ENCODE measurements at regions not wholly inside any gene's neighbourhood (a gene's known extent, or its start where the extent isn't known, plus 50 kb on each side); places are given as distances from the start of the nearest gene placed in this dataset.

DNA sequence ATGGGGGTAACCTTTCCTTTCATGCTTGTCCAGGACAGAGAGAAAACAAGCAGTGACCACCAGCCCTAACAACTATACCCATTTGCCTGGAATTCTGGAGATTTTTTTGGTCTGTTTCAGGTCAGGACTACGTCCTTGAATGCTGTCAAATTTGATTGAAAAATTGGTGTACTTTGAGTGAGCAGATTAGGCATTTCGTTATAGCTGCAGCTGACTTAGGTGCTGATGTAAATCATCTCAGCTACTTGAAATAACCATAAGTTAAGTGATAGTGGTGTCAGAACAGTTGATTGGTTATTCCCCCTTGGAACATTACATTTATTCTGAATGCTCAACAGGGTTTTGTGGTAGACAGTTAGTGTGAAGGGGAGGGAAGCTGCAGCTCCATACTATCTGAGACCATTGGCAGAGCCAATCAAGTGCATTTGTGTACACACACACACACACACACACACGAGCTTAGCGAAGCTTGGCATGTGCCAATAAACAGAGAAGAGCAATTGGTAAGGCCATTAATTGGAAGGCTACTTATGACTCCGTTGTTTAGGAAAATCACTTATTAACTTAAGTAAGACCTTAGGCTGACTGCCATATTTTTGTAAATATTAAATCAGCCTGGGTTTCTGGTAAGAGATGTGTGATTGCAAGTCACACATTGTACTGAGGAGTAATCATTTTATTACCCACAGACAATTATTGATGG is 447.8 kb downstream of the MFSD1 start:
- FAIRE-seq (no peak), DNase-seq (ENCODE audit: low read depth, low spot score) (no peak)
- Histone ChIP-seq H3K4me2 (ENCODE audit: control insufficient read depth, extremely low read depth, insufficient read depth, low read depth, low read length) (no peak overlapping the region), H3K9me3 (ENCODE audit: control insufficient read depth, low read depth, low read length) (no peaks in the 10 kb centered on the region), H3K4me3 (ENCODE audit: control insufficient read depth in 2 of 3, extremely low read depth in 1 of 3, insufficient read depth in 2 of 3, low read depth in 1 of 3, low read length in 3 of 3) (no peak overlapping the region), H3K9me1 (ENCODE audit: control insufficient read depth, extremely low read depth, insufficient read depth, low read length) (no peaks in the 10 kb centered on the region), H2AFZ (ENCODE audit: control insufficient read depth, low read length) (no peak overlapping the region), H3K79me2 (ENCODE audit: control insufficient read depth, insufficient read depth, low read length) (no peaks in the 10 kb centered on the region), H4K20me1 (ENCODE audit: control insufficient read depth, extremely low read depth, insufficient read depth, low read length) (no peaks in the 10 kb centered on the region), H3K9ac (ENCODE audit: control insufficient read depth, extremely low read depth, insufficient read depth, low read length) (no peak overlapping the region), H3K4me1 (ENCODE audit: control insufficient read depth, extremely low read depth, insufficient read depth, low read length) (no peaks in the 10 kb centered on the region), H3K36me3 (ENCODE audit: control insufficient read depth in 2 of 2, extremely low read depth in 1 of 2, insufficient read depth in 2 of 2, low read length in 2 of 2) (no peaks in the 10 kb centered on the region), H3K27me3 (ENCODE audit: control insufficient read depth, extremely low read depth, insufficient read depth, low read length) (no peaks in the 10 kb centered on the region), H3K27ac (ENCODE audit: control insufficient read depth, insufficient read depth, low read length) (no peak overlapping the region)
- dilution Hi-C loops (cut with MboI; ENCODE audit: extremely low pct_ligation_motif_present, low sequenced_read_pairs): loop anchor here (25.0 kb wide), 1 partner anchor 112 kb away; no protein-coding TSS in a partner anchor
- TF ChIP-seq EZH2 (IDR thresholded peaks at IDR 0.05; ENCODE audit: low read length): no peak
- TF ChIP-seq, protein P1, sequence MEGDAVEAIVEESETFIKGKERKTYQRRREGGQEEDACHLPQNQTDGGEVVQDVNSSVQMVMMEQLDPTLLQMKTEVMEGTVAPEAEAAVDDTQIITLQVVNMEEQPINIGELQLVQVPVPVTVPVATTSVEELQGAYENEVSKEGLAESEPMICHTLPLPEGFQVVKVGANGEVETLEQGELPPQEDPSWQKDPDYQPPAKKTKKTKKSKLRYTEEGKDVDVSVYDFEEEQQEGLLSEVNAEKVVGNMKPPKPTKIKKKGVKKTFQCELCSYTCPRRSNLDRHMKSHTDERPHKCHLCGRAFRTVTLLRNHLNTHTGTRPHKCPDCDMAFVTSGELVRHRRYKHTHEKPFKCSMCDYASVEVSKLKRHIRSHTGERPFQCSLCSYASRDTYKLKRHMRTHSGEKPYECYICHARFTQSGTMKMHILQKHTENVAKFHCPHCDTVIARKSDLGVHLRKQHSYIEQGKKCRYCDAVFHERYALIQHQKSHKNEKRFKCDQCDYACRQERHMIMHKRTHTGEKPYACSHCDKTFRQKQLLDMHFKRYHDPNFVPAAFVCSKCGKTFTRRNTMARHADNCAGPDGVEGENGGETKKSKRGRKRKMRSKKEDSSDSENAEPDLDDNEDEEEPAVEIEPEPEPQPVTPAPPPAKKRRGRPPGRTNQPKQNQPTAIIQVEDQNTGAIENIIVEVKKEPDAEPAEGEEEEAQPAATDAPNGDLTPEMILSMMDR (optimal IDR thresholded peaks at IDR 0.05 in 1 of 3, IDR thresholded peaks at IDR 0.05 in 1 of 3, conservative IDR thresholded peaks at IDR 0.05 in 1 of 3; ENCODE audit: extremely low read depth in 1 of 3, insufficient read depth in 2 of 3, low read length in 3 of 3): no peak

DNA sequence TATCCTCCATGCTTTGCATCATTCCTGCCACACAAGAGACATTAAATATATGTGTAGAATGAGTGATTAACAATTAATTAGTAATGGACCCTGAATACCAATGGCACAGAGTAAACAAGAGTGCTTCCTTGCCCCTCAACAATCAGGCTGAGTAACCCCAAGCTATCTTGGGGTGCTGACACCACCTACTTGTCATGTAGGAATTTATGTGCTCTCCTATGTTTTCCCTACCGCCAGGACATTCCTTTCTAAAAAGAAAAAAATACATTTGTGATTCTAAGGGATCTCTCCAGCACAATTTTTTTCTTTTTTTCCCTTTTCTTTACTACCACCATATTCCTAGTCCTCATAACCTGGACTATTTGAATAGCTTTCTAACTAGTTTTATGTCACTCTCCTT is 449.1 kb downstream of the MFSD1 start:
- DNase-seq (ENCODE audit: low read depth, low spot score) (no peak), FAIRE-seq (no peak)
- Histone ChIP-seq H3K79me2 (ENCODE audit: control insufficient read depth, insufficient read depth, low read length) (no peaks in the 10 kb centered on the region), H3K36me3 (ENCODE audit: control insufficient read depth in 2 of 2, extremely low read depth in 1 of 2, insufficient read depth in 2 of 2, low read length in 2 of 2) (no peaks in the 10 kb centered on the region), H3K4me3 (ENCODE audit: control insufficient read depth in 2 of 3, extremely low read depth in 1 of 3, insufficient read depth in 2 of 3, low read depth in 1 of 3, low read length in 3 of 3) (no peak overlapping the region), H3K27me3 (ENCODE audit: control insufficient read depth, extremely low read depth, insufficient read depth, low read length) (no peaks in the 10 kb centered on the region), H4K20me1 (ENCODE audit: control insufficient read depth, extremely low read depth, insufficient read depth, low read length) (no peaks in the 10 kb centered on the region), H3K9me3 (ENCODE audit: control insufficient read depth, low read depth, low read length) (no peaks in the 10 kb centered on the region), H3K27ac (ENCODE audit: control insufficient read depth, insufficient read depth, low read length) (no peak overlapping the region), H3K4me1 (ENCODE audit: control insufficient read depth, extremely low read depth, insufficient read depth, low read length) (no peaks in the 10 kb centered on the region), H2AFZ (ENCODE audit: control insufficient read depth, low read length) (no peak overlapping the region), H3K9me1 (ENCODE audit: control insufficient read depth, extremely low read depth, insufficient read depth, low read length) (no peaks in the 10 kb centered on the region), H3K4me2 (ENCODE audit: control insufficient read depth, extremely low read depth, insufficient read depth, low read depth, low read length) (no peak overlapping the region), H3K9ac (ENCODE audit: control insufficient read depth, extremely low read depth, insufficient read depth, low read length) (no peak overlapping the region)
- dilution Hi-C loops (cut with MboI; ENCODE audit: extremely low pct_ligation_motif_present, low sequenced_read_pairs): no loop called here
- TF ChIP-seq, protein P1 (optimal IDR thresholded peaks at IDR 0.05 in 1 of 3, IDR thresholded peaks at IDR 0.05 in 1 of 3, conservative IDR thresholded peaks at IDR 0.05 in 1 of 3; ENCODE audit: extremely low read depth in 1 of 3, insufficient read depth in 2 of 3, low read length in 3 of 3): no peak
- no peak for TF ChIP-seq EZH2 (IDR thresholded peaks at IDR 0.05; ENCODE audit: low read length)
